IMR-90 (cell line): ENCODE measurements at regions not wholly inside any gene's neighbourhood (a gene's known extent, or its start where the extent isn't known, plus 50 kb on each side); places are given as distances from the start of the nearest gene placed in this dataset.

Experiments used
- ATAC-seq: fragments of 200-7000 bp; cut with Tn5 transposase; 2 replicates; pipeline ENCODE4 v1.9.1; 2020; ENCODE audit warnings: low read depth, mild to moderate bottlenecking, moderate library complexity
- BruUV-seq: library from RNA; stranded (reverse); fragments of 400-500 nt; replicated peaks from 2 replicates; lab custom pipeline; 2021; lab: Mats Ljungman, UMichigan
- CTCF ChIA-PET: fragments of 300-600 bp; formaldehyde crosslinking; extraction: SDS; loops from one replicate; lab custom pipeline; 2021; ENCODE audit warnings: antibody characterized with exemption; lab: Yijun Ruan, JAX
- POLR2A ChIA-PET: fragments of 300-600 bp; sonication (Branson Sonifier 250); formaldehyde crosslinking; loops from one replicate; lab custom pipeline; 2022; ENCODE audit warnings: antibody characterized with exemption; ENCODE audit not compliant: unreplicated experiment; lab: Charles Lee
- DNase-seq: peaks from one replicate; pipeline ENCODE4 v3.0.0; 2013
- H2AFZ ChIP-seq: replicated peaks from 2 replicates; pipeline ENCODE3; 2013; ENCODE audit warnings: low read length, mild to moderate bottlenecking; ENCODE audit not compliant: poor library complexity
- H2AK5ac ChIP-seq: 2 replicates; pipeline ENCODE4 v1.6.1; 2013; ENCODE audit warnings: low read depth, low read length, inconsistent platforms
- H2AK9ac ChIP-seq: replicated peaks from 2 replicates; pipeline ENCODE3; 2013; ENCODE audit warnings: mild to moderate bottlenecking, low read depth, low read length, moderate library complexity; ENCODE audit not compliant: poor library complexity
- H2BK120ac ChIP-seq: 2 replicates; pipeline ENCODE4 v1.6.1; 2013; ENCODE audit warnings: low read depth, low read length, inconsistent platforms
- H2BK15ac ChIP-seq: 3 replicates; pipeline ENCODE4 v1.6.1; 2013; ENCODE audit warnings: low read depth, low read length, inconsistent platforms
- H2BK20ac ChIP-seq: 2 replicates; pipeline ENCODE4 v1.6.1; 2013; ENCODE audit warnings: low read depth, mild to moderate bottlenecking, inconsistent platforms, low read length, moderate library complexity
- H2BK5ac ChIP-seq: 2 replicates; pipeline ENCODE4 v1.6.1; 2013; ENCODE audit warnings: mild to moderate bottlenecking, low read depth, low read length, inconsistent platforms; ENCODE audit not compliant: poor library complexity, severe bottlenecking
- H3K14ac ChIP-seq: replicated peaks from 2 replicates; pipeline ENCODE4 v1.6.1; 2013; ENCODE audit warnings: low read depth, low read length, inconsistent platforms
- H3K18ac ChIP-seq: 2 replicates; pipeline ENCODE4 v1.6.1; 2013; ENCODE audit warnings: low read depth, low read length, control low read depth
- H3K23ac ChIP-seq: 2 replicates; pipeline ENCODE4 v1.6.1; 2013; ENCODE audit warnings: low read depth, low read length, inconsistent platforms
- H3K27ac ChIP-seq: 2 replicates; pipeline ENCODE4 v1.5.1; 2013; ENCODE audit warnings: mild to moderate bottlenecking, control low read depth, low read length; ENCODE audit not compliant: insufficient read depth
- H3K27me3 ChIP-seq: 2 replicates; pipeline ENCODE4 v1.6.1; 2013; ENCODE audit warnings: low read length; ENCODE audit not compliant: control insufficient read depth, insufficient read depth
- H3K36me3 ChIP-seq: 2 replicates; pipeline ENCODE4 v1.6.1; 2013; ENCODE audit warnings: low read length, mixed read lengths; ENCODE audit not compliant: control insufficient read depth, insufficient read depth
- H3K4ac ChIP-seq: 2 replicates; pipeline ENCODE4 v1.6.1; 2013; ENCODE audit warnings: low read depth, low read length, inconsistent platforms
- H3K4me1 ChIP-seq: 2 replicates; pipeline ENCODE4 v1.6.1; 2013; ENCODE audit warnings: low read length, mixed read lengths; ENCODE audit not compliant: control insufficient read depth, insufficient read depth
- H3K4me2 ChIP-seq: 2 replicates; pipeline ENCODE4 v1.6.1; 2013; ENCODE audit warnings: low read depth, mild to moderate bottlenecking, control low read depth, low read length, moderate library complexity
- H3K4me3 ChIP-seq: 2 replicates; pipeline ENCODE4 v1.5.1; 2013; ENCODE audit warnings: low read depth, mild to moderate bottlenecking, control low read depth, low read length, moderate library complexity; ENCODE audit not compliant: insufficient read depth
- H3K56ac ChIP-seq: 2 replicates; pipeline ENCODE4 v1.6.1; 2013; ENCODE audit warnings: low read length, inconsistent platforms; ENCODE audit not compliant: insufficient read depth; ENCODE audit errors: extremely low read depth
- H3K79me1 ChIP-seq, 2 experiments: 2 replicates each; pipeline ENCODE4 v1.6.1; 2013; ENCODE audit warnings: low read length in 2 of 2, inconsistent platforms in 1 of 2, low read depth in 1 of 2
- H3K9ac ChIP-seq: 2 replicates; pipeline ENCODE4 v1.6.1; 2013; ENCODE audit warnings: low read depth, low read length, control low read depth
- H3K9me1 ChIP-seq: 2 replicates; pipeline ENCODE4 v1.6.1; 2013; ENCODE audit warnings: low read length, inconsistent platforms; ENCODE audit not compliant: insufficient read depth
- H3K9me3 ChIP-seq: 2 replicates; pipeline ENCODE4 v1.6.1; 2013; ENCODE audit warnings: low read length; ENCODE audit not compliant: control insufficient read depth, insufficient read depth
- H4K20me1 ChIP-seq: 2 replicates; pipeline ENCODE4 v1.6.1; 2013; ENCODE audit warnings: low read length, inconsistent platforms; ENCODE audit not compliant: insufficient read depth
- H4K5ac ChIP-seq: 2 replicates; pipeline ENCODE4 v1.6.1; 2013; ENCODE audit warnings: mild to moderate bottlenecking, low read depth, low read length, control low read depth
- H4K8ac ChIP-seq, 2 experiments: 2 replicates each; pipeline ENCODE4 v1.6.1; 2013; ENCODE audit warnings: low read depth in 2 of 2, low read length in 2 of 2, control low read depth in 1 of 2, inconsistent platforms in 1 of 2
- H4K91ac ChIP-seq: 2 replicates; pipeline ENCODE4 v1.6.1; 2013; ENCODE audit warnings: low read depth, low read length, inconsistent platforms; ENCODE audit not compliant: insufficient read depth
- CEBPB ChIP-seq: IDR thresholded peaks from 2 replicates; pipeline ENCODE4 v1.6.1; 2012; ENCODE audit warnings: low read depth, low read length, improper control_type of control experiment
- MAFK ChIP-seq: IDR thresholded peaks from 2 replicates; pipeline ENCODE4 v1.6.1; 2012; ENCODE audit warnings: low read depth, low read length, improper control_type of control experiment
- MAZ ChIP-seq: IDR thresholded peaks from 2 replicates; pipeline ENCODE4 v1.6.1; 2012; ENCODE audit warnings: low read depth, mild to moderate bottlenecking, low read length, improper control_type of control experiment, moderate library complexity, borderline replicate concordance
- MXI1 ChIP-seq: IDR thresholded peaks from 2 replicates; pipeline ENCODE4 v1.6.1; 2012; ENCODE audit warnings: low read depth, mild to moderate bottlenecking, low read length, moderate library complexity, borderline replicate concordance
- POLR2A ChIP-seq: IDR thresholded peaks from 2 replicates; pipeline ENCODE4 v1.6.1; 2012; ENCODE audit warnings: mild to moderate bottlenecking, low read depth, low read length
- RAD21 ChIP-seq: IDR thresholded peaks from 2 replicates; pipeline ENCODE4 v1.6.1; 2012; ENCODE audit warnings: low read length, improper control_type of control experiment
- RFX5 ChIP-seq: IDR thresholded peaks from 2 replicates; pipeline ENCODE4 v1.8.0; 2012; ENCODE audit warnings: low read depth, mild to moderate bottlenecking, low read length, moderate library complexity
- SMC3 ChIP-seq: fragments of 150-350 bp; IDR thresholded peaks from 2 replicates; pipeline ENCODE4 v1.6.1; 2016; ENCODE audit warnings: low read depth, mild to moderate bottlenecking, antibody characterized with exemption, low read length, moderate library complexity
- WGBS, 2 experiments: methylation state at CpG; one replicate each; pipeline versions ENCODE4 v1.1.5 to v1.1.7; 2013; ENCODE audit warnings: missing lambda C conversion rate in 2 of 2; ENCODE audit not compliant: insufficient read length in 1 of 2; ENCODE audit errors: extremely low coverage in 2 of 2; 5-methylcytosine and 5-hydroxymethylcytosine counted together
- dilution Hi-C: fragments of 300-500 bp; cut with HindIII; formaldehyde crosslinking; loops from one replicate; pipeline ENCODE4 v1.14.3; 2018; ENCODE audit warnings: low sequenced_read_pairs; ENCODE audit not compliant: unreplicated experiment
- in situ Hi-C: fragments of 300-500 bp; cut with MboI; formaldehyde crosslinking; loops from 3 replicates; pipeline ENCODE4 v1.14.3; 2019; ENCODE audit warnings: low sequenced_read_pairs, inconsistent platforms, mixed read lengths
- intact Hi-C: fragments of 100-400 bp; cut with micrococcal nuclease; formaldehyde crosslinking; loops from 2 replicates; pipeline ENCODE4 v1.10.0; 2022
- TF ChIP-seq, protein P1 (sequence below): conservative IDR thresholded peaks from 2 replicates; pipeline ENCODE4 v1.5.1; 2012; ENCODE audit warnings: mild to moderate bottlenecking, low read depth, low read length, improper control_type of control experiment
- TF ChIP-seq, protein P2 (sequence below): fragments of 150-350 bp; IDR thresholded peaks from 2 replicates; pipeline ENCODE4 v1.6.1; 2017; ENCODE audit warnings: mild to moderate bottlenecking, antibody characterized with exemption, low read length, low read depth

DNA sequence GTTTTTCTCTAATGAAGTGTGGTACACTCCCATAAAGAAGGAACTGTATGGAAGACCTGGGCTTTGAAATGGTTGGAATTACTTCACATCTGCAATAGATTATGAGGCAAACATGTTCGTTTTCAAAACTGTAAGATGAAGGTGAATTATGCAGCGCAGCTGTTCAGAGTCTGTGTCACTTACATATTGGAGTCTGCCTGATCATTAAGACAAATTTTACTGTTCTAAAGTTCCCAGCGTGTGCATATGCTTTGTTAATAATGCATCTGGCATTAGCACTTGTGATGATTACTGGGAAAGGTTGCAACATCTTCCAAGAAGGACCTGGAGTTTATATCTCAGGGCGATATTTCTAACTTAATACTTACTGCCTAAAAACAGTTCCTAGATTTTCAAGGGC lies 255.2 kb upstream of the ZC3H12C start:
- H3K27me3 ChIP-seq, result 0 out of 2 replicates have a peak, but pooled peaks cover 2% of the 10 kb centered on the region
- no peak overlapping the region for H2BK120ac ChIP-seq
- no peak overlapping the region for H2BK15ac ChIP-seq
- intact Hi-C loops, result no loop called here
- ChIA-PET CTCF (no interaction called here), POLR2A (no interaction called here)
- no CpG with 5 or more reads among the region's 4 CpGs for WGBS, 2 experiments
- dilution Hi-C loops, result no loop called here
- no peak overlapping the region for H3K56ac ChIP-seq
- no peak overlapping the region for H3K18ac ChIP-seq
- no peak overlapping the region for H3K4me3 ChIP-seq
- no peak for TF ChIP-seq SMC3
- TF ChIP-seq RFX5, result no peak
- TF ChIP-seq, protein P1, sequence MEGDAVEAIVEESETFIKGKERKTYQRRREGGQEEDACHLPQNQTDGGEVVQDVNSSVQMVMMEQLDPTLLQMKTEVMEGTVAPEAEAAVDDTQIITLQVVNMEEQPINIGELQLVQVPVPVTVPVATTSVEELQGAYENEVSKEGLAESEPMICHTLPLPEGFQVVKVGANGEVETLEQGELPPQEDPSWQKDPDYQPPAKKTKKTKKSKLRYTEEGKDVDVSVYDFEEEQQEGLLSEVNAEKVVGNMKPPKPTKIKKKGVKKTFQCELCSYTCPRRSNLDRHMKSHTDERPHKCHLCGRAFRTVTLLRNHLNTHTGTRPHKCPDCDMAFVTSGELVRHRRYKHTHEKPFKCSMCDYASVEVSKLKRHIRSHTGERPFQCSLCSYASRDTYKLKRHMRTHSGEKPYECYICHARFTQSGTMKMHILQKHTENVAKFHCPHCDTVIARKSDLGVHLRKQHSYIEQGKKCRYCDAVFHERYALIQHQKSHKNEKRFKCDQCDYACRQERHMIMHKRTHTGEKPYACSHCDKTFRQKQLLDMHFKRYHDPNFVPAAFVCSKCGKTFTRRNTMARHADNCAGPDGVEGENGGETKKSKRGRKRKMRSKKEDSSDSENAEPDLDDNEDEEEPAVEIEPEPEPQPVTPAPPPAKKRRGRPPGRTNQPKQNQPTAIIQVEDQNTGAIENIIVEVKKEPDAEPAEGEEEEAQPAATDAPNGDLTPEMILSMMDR, result no peak
- no peak for TF ChIP-seq RAD21
- TF ChIP-seq MAFK, result no peak
- TF ChIP-seq MAZ, result no peak
- TF ChIP-seq MXI1, result no peak
- no peak for TF ChIP-seq POLR2A
- TF ChIP-seq CEBPB, result no peak
- TF ChIP-seq, protein P2, sequence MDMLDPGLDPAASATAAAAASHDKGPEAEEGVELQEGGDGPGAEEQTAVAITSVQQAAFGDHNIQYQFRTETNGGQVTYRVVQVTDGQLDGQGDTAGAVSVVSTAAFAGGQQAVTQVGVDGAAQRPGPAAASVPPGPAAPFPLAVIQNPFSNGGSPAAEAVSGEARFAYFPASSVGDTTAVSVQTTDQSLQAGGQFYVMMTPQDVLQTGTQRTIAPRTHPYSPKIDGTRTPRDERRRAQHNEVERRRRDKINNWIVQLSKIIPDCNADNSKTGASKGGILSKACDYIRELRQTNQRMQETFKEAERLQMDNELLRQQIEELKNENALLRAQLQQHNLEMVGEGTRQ, result no peak
- H3K4me2 ChIP-seq, result no peak overlapping the region
- no peaks in the 10 kb centered on the region for H4K20me1 ChIP-seq
- H2BK5ac ChIP-seq, result no peak overlapping the region
- no peak overlapping the region for H3K23ac ChIP-seq
- no peak overlapping the region for H4K8ac ChIP-seq
- in situ Hi-C loops, result no loop called here
- H3K36me3 ChIP-seq, result no peaks in the 10 kb centered on the region
- H2BK20ac ChIP-seq, result no peak overlapping the region
- no peak overlapping the region for H2AK9ac ChIP-seq
- no peaks in the 10 kb centered on the region for H3K9me1 ChIP-seq
- no peak overlapping the region for H2AFZ ChIP-seq
- no peak overlapping the region for H4K5ac ChIP-seq
- DNase-seq, result no peak
- no peaks in the 10 kb centered on the region for H3K79me1 ChIP-seq
- H3K27ac ChIP-seq, result no peak overlapping the region
- no peaks in the 10 kb centered on the region for H3K9me3 ChIP-seq
- BruUV-seq, result no TSS peak
- no peak overlapping the region for H3K9ac ChIP-seq
- no peak overlapping the region for H2AK5ac ChIP-seq
- H3K4ac ChIP-seq, result no peak overlapping the region
- no peak overlapping the region for H3K14ac ChIP-seq
- no peak overlapping the region for H4K91ac ChIP-seq
- no peak for ATAC-seq
- no peaks in the 10 kb centered on the region for H3K4me1 ChIP-seq
